Activated CD8-positive, alpha-beta memory T cell treated with anti-CD3 and anti-CD28 coated beads, Interleukin-2, amount 10 ng/mL, durations not matched to agents 7 days and 5 days (primary cell): ENCODE measurements at regions not wholly inside any gene's neighbourhood (a gene's known extent, or its start where the extent isn't known, plus 50 kb on each side); places are given as distances from the start of the nearest gene placed in this dataset.

Source experiments
- ATAC-seq: fragments of 150-1000 bp; cut with Tn5 transposase; one replicate; pipeline ENCODE4 v1.10.0; 2021; ENCODE audit warnings: moderate library complexity
- CTCF ChIA-PET: fragments of 350-600 bp; sonication (Branson Sonifier 250); formaldehyde crosslinking; loops from one replicate; lab custom pipeline; 2021; ENCODE audit warnings: antibody characterized with exemption; lab: Charles Lee
- DNase-seq: peaks from one replicate; pipeline ENCODE4 v3.0.0-alpha.2; 2020
- H3K27ac Mint-ChIP-seq: one replicate; pipeline ENCODE4 v1.8.0; 2021; ENCODE audit warnings: mild to moderate bottlenecking, mixed read lengths
- H3K27me3 Mint-ChIP-seq: one replicate; pipeline ENCODE4 v1.8.0; 2021; ENCODE audit warnings: mixed read lengths
- H3K36me3 Mint-ChIP-seq: one replicate; pipeline ENCODE4 v1.8.0; 2021; ENCODE audit warnings: mild to moderate bottlenecking, mixed read lengths
- H3K4me1 Mint-ChIP-seq: one replicate; pipeline ENCODE4 v1.8.0; 2021; ENCODE audit warnings: mixed read lengths
- H3K4me3 Mint-ChIP-seq: one replicate; pipeline ENCODE4 v1.8.0; 2021; ENCODE audit warnings: mild to moderate bottlenecking, moderate library complexity, mixed read lengths
- H3K9me3 Mint-ChIP-seq: one replicate; pipeline ENCODE4 v1.8.0; 2022; ENCODE audit warnings: low read depth, mixed read lengths

- no peak overlapping the region for H3K4me3 Mint-ChIP-seq
- H3K27ac Mint-ChIP-seq, result no peak overlapping the region
- CTCF ChIA-PET, result interaction anchor here (1.0 kb wide), 2 partner anchors 12 to 127 kb away, joined by 3 read pairs; no protein-coding TSS in a partner anchor
- H3K27me3 Mint-ChIP-seq, result peaks cover 8% of the 10 kb centered on the region
- ATAC-seq (no peak), DNase-seq (no peak)
- no peaks in the 10 kb centered on the region for H3K9me3 Mint-ChIP-seq
- no peaks in the 10 kb centered on the region for H3K36me3 Mint-ChIP-seq
- peaks cover 11% of the 10 kb centered on the region for H3K4me1 Mint-ChIP-seq
Measured at GRCh38 chr11:134741453-134742223, 329.6 kb upstream of the B3GAT1 start.

DNA sequence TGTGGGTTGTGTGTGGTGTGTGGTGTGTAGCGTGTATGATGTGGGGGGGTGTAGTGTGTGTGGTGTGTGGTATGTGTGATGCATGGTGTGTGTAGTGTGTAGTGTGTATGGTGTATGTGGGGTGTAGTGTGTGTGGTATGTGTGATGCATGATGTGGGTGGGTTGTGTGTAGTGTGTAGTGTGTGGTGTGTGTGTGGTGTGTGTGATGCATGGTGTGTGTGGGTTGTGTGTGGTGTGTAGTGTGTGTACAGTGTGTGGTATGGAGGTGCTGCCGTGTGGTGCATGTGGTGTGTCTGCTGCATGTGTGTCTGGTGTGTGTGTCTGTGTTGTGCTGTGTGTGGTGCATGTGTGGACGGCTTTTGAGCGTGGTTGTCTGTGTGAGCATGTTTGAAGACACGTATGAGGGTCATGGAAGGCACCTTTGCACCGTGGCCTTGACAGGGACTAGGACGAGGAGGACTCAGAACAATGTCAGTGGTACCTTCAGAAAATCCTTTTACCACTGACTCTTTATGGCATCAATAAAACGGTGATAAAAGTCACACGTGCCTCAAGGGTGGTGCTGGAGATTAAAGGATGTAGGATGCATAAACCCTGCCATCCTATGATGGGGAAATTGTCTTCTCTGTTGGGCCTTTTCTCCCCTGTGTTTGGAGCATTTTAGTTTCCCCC lies 328.7 kb upstream of the B3GAT1 start:
- ATAC-seq (no peak), DNase-seq (no peak)
- H3K9me3 Mint-ChIP-seq, result no peaks in the 10 kb centered on the region
- H3K27me3 Mint-ChIP-seq, result peaks cover 12% of the 10 kb centered on the region
- no peaks in the 10 kb centered on the region for H3K36me3 Mint-ChIP-seq
- CTCF ChIA-PET, result no interaction called here
- no peak overlapping the region for H3K4me3 Mint-ChIP-seq
- no peak overlapping the region for H3K27ac Mint-ChIP-seq
- H3K4me1 Mint-ChIP-seq, result peaks cover 11% of the 10 kb centered on the region

DNA sequence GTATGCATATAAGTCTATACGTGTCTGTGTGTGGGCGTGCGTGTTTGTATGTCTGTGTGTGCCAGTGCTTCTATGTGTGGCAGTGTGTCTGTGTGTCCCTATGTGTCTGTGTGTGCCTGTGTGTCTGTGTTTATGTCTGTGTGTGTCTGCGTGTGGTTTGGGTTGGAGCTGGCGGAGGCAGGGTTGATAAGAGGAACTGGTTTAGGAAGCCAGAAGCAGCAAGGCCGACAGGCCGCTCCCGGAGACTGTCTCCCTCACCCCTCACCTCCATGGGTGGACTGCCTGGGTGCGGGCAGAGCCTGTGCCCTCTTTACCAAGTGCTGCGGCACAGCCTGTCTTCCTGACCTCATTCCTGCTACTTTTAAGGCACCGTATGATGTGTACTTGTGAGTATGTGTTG lies 327.1 kb upstream of the B3GAT1 start:
- no peak for ATAC-seq
- Mint-ChIP-seq H3K27ac (no peak overlapping the region), H3K36me3 (no peaks in the 10 kb centered on the region), H3K4me3 (no peak overlapping the region), H3K9me3 (no peaks in the 10 kb centered on the region), H3K27me3 (peaks cover 17% of the 10 kb centered on the region), H3K4me1 (peaks cover 15% of the 10 kb centered on the region)
- DNase-seq, result no peak
- CTCF ChIA-PET, result no interaction called here

DNA sequence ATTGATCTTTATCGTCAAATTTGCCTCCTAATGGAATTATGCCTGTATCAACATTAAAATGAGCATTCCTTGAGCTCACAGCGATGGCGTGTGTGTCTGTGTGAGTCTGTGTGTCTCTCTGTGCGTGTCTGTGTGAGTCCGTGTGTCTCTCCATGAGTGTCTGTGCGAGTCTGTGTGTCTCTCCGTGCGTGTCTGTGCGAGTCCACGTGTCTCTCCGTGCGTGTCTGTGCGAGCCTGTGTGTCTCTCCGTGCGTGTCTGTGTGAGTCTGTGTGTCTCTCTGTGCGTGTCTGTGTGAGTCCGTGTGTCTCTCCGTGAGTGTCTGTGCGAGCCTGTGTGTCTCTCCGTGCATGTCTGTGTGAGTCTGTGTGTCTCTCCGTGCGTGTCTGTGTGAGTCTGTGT lies 326.5 kb upstream of the B3GAT1 start:
- Mint-ChIP-seq H3K27ac (no peak overlapping the region), H3K36me3 (no peaks in the 10 kb centered on the region), H3K9me3 (no peaks in the 10 kb centered on the region), H3K27me3 (peaks cover 15% of the 10 kb centered on the region), H3K4me3 (no peak overlapping the region), H3K4me1 (peaks cover 15% of the 10 kb centered on the region)
- CTCF ChIA-PET, result no interaction called here
- ATAC-seq, result no peak
- no peak for DNase-seq

GRCh38 chr11:134737563-134738510 lies 325.8 kb upstream of the B3GAT1 start:
- CTCF ChIA-PET, result no interaction called here
- Mint-ChIP-seq H3K27me3 (peaks cover 15% of the 10 kb centered on the region), H3K27ac (no peak overlapping the region), H3K4me3 (no peak overlapping the region), H3K4me1 (peaks cover 14% of the 10 kb centered on the region), H3K36me3 (no peaks in the 10 kb centered on the region), H3K9me3 (no peaks in the 10 kb centered on the region)
- ATAC-seq, result no peak
- no peak for DNase-seq

GRCh38 chr11:134736251-134736947 lies 324.4 kb upstream of the B3GAT1 start:
- Mint-ChIP-seq H3K4me3 (no peak overlapping the region), H3K9me3 (no peaks in the 10 kb centered on the region), H3K36me3 (no peaks in the 10 kb centered on the region), H3K27ac (no peak overlapping the region), H3K4me1 (peaks cover 4% of the 10 kb centered on the region), H3K27me3 (peaks cover 15% of the 10 kb centered on the region)
- no peak for DNase-seq
- CTCF ChIA-PET, result no interaction called here
- no peak for ATAC-seq

DNA sequence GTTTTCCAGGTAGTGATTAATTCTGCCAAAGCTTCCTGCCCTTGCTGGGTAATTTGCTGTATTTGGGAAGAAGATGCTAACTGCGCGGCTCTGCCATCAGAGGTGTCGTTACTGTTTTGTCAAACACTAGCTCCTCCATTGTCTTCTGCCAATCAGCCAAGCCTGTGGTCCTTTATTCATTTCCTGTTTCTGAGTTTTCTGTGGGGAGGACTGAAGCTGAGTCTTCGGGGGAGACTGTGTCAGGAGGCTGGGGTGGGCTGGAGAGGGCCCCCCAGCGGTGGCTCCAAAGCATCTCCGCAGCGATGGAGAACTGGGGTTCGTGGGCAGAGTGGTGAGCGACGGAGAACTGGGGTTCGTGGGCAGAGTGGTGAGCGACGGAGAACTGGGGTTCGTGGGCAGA lies 322.9 kb upstream of the B3GAT1 start:
- CTCF ChIA-PET, result no interaction called here
- no peaks in the 10 kb centered on the region for H3K9me3 Mint-ChIP-seq
- H3K4me3 Mint-ChIP-seq, result no peak overlapping the region
- no peaks in the 10 kb centered on the region for H3K36me3 Mint-ChIP-seq
- H3K27me3 Mint-ChIP-seq, result peaks cover 15% of the 10 kb centered on the region
- ATAC-seq, result no peak
- H3K27ac Mint-ChIP-seq, result no peak overlapping the region
- peaks cover 4% of the 10 kb centered on the region for H3K4me1 Mint-ChIP-seq
- no peak for DNase-seq

DNA sequence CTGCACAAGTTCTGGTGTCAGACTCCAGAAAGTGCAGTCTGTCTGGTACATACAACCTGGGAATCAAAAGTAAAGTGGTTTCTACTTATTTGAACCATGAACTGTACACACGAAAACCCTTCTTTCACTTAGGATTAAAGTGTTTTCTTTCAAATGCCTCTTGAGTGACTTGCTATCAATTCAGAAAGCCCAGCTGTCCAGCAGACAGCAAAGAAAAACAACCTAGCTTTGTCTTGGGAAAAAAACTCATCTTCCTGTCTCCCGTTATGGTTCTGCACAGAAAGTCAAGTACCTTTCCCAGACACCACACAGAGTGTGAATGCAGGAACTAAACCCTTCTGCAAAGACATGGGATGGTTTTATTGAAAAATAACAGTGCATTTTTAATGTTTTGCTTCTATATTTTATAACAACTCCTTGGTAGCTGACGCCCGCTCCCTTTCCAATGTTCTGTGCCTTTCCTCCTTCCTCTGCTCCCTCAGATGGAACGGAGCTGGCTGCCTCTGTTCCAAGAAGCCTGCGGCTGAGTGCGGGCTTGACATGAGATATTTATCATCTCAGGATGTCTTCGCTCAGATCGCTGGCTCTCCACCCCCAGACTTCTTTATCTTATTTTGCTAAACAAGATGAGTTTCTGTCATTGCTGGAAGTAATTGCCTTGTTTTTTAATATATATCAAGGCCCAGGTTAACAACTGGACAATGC lies 322.3 kb upstream of the B3GAT1 start:
- no peak for DNase-seq
- H3K4me1 Mint-ChIP-seq, result peaks cover 4% of the 10 kb centered on the region
- H3K27me3 Mint-ChIP-seq, result peaks cover 15% of the 10 kb centered on the region
- H3K36me3 Mint-ChIP-seq, result no peaks in the 10 kb centered on the region
- H3K9me3 Mint-ChIP-seq, result no peaks in the 10 kb centered on the region
- CTCF ChIA-PET, result no interaction called here
- no peak overlapping the region for H3K27ac Mint-ChIP-seq
- no peak overlapping the region for H3K4me3 Mint-ChIP-seq
- no peak for ATAC-seq

DNA sequence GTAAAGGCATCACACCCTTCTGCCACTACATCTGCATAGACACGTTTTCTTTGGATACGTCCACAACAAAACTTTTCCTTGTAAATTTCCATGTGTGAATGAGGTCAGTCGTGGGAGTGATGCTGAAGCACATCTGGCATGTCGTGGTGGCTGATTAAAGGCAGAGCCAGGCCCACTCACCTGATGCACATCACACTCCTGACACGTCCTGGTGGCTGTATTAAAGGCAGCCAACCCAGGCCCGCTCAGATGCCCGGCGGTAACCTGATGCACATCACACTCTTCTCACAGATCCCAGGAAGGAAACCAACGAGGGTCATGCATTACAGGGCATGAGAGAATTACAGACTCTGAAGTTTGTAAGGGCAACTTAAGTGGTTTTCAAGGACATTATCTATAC lies 321.6 kb upstream of the B3GAT1 start:
- Mint-ChIP-seq H3K27me3 (peaks cover 15% of the 10 kb centered on the region), H3K4me1 (peaks cover 4% of the 10 kb centered on the region), H3K27ac (no peak overlapping the region), H3K4me3 (no peak overlapping the region), H3K9me3 (no peaks in the 10 kb centered on the region), H3K36me3 (no peaks in the 10 kb centered on the region)
- CTCF ChIA-PET, result no interaction called here
- ATAC-seq, result no peak
- DNase-seq, result no peak

- Mint-ChIP-seq H3K27ac (no peak overlapping the region), H3K27me3 (peaks cover 15% of the 10 kb centered on the region), H3K4me3 (no peak overlapping the region), H3K4me1 (peaks cover 4% of the 10 kb centered on the region), H3K9me3 (no peaks in the 10 kb centered on the region), H3K36me3 (no peaks in the 10 kb centered on the region)
- ATAC-seq (no peak), DNase-seq (no peak)
- CTCF ChIA-PET, result no interaction called here
Measured at GRCh38 chr11:134731213-134731961, 319.3 kb upstream of the B3GAT1 start.

GRCh38 chr11:134730561-134731212 lies 318.6 kb upstream of the B3GAT1 start:
- ATAC-seq, result no peak

GRCh38 chr11:134730101-134730500 lies 318.1 kb upstream of the B3GAT1 start:
- Mint-ChIP-seq H3K27ac (no peak overlapping the region), H3K36me3 (no peaks in the 10 kb centered on the region), H3K27me3 (peaks cover 10% of the 10 kb centered on the region), H3K4me1 (peaks cover 4% of the 10 kb centered on the region), H3K4me3 (no peak overlapping the region), H3K9me3 (no peaks in the 10 kb centered on the region)
- DNase-seq, result no peak
- no peak for ATAC-seq
- CTCF ChIA-PET, result interaction anchor here (1.1 kb wide), 1 partner anchor 12 kb away, joined by 3 read pairs; no protein-coding TSS in a partner anchor

More at GRCh38 chr11:134730561-134731212, 318.6 kb upstream of the B3GAT1 start:
- Mint-ChIP-seq H3K4me1 (peaks cover 4% of the 10 kb centered on the region), H3K9me3 (no peaks in the 10 kb centered on the region), H3K27ac (no peak overlapping the region), H3K27me3 (peaks cover 10% of the 10 kb centered on the region), H3K4me3 (no peak overlapping the region), H3K36me3 (no peaks in the 10 kb centered on the region)
- CTCF ChIA-PET, result no interaction called here
- DNase-seq, result no peak
